Islet of Langerhans (tissue), 1 donor: ENCODE measurements at regions not wholly inside any gene's neighbourhood (a gene's known extent, or its start where the extent isn't known, plus 50 kb on each side); places are given as distances from the start of the nearest gene placed in this dataset.

Source experiments
- FAIRE-seq: peaks from one replicate; lab custom pipeline; 2011; peaks lifted over from hg19 to GRCh38; lab: Jason Lieb, UNC

DNA sequence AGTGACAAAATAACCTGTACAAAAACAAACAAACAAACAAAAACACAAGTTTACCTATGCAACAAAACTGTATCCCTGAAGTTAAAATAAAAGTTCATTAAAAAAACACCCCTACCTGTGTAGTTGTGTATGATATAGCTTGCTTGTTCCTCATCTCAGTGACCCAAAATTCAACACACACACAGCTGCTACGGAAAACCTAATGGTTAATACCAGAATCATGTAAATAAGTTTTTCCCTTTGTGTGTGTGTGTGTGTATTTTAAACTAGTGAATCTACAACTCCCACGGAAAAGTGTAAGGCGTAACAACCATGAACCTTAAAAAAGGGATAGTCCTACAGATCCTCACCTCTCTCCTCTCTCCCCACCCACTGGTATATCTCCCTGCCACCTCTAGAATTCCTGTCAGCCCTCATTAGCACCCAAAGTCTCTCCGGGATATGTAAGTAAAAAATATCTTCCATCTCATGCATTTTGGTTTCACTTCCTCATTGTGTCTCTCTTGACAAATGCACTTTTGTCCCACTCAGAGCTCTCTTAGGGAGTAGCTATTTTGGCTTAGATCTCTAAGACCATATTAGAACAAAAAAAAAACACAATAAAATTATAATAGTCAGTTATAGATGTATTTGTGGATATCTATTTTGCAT is 2236.5 kb downstream of the PCDH9 start:
- FAIRE-seq = no peak

DNA sequence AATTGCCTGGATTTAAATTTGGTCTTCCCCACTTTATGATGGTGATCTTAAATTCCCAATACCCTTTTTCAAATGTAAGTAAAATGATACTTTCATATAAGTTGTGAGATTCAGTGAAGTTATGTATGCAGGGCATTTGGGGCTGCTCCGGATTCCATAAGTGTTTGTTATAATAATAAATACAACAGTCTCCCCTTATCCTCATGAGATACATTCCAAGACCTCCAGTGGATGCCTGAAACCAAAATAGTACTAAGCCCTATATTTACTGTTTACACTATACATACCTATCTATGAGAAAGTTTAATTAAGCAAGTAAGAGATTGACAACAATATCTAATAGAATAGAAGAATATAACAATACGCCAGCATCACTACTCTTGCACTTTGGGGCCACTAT is 2237.8 kb downstream of the PCDH9 start:
- no peak for FAIRE-seq

GRCh38 chr13:64985075-64985474 is 2245.1 kb downstream of the PCDH9 start:
- FAIRE-seq = no peak

GRCh38 chr13:64962404-64962803 is 2267.7 kb downstream of the PCDH9 start:
- FAIRE-seq = no peak

DNA sequence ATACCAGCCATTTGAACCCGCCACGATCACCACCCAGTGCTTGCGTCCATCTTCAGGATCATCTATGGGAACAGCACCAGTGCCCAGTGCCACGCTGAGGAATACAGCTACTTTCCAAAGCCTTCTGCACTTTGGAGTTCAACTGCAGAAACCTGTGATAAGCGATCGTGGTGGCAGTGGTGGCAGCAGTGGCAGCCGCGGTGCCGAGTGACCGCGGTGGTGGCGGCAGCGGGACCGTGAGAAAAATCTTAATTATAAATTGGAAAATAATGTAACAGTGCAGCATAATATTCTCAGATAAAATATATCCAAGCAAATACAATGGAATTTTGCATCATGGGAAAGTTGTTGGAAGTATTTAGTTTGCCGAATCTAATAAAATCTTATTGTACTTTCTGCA is 2270.9 kb downstream of the PCDH9 start:
- no peak for FAIRE-seq

GRCh38 chr13:64958106-64958505 is 2272.0 kb downstream of the PCDH9 start:
- FAIRE-seq = no peak

DNA sequence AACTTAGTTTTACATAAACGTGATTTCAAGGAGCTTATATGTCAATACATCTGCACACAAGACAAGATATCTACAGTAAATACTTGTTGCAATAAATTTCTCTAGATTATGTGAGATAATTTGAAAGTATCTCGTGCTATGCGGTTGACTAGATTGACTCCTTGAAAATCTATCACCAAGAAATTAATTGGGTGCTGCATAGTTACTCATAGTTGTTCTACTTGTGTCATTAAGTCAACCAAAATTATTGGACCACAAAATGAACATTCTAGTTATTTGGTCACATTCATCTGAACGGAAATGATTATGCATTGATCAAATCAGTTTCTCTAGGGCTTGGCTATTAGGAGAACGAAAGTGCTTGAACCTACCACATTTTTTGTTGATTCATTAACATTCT is 2291.5 kb downstream of the PCDH9 start:
- no peak for FAIRE-seq

GRCh38 chr13:64937302-64937701 is 2292.8 kb downstream of the PCDH9 start:
- no peak for FAIRE-seq

GRCh38 chr13:64936879-64937278 is 2293.3 kb downstream of the PCDH9 start:
- FAIRE-seq = no peak

DNA sequence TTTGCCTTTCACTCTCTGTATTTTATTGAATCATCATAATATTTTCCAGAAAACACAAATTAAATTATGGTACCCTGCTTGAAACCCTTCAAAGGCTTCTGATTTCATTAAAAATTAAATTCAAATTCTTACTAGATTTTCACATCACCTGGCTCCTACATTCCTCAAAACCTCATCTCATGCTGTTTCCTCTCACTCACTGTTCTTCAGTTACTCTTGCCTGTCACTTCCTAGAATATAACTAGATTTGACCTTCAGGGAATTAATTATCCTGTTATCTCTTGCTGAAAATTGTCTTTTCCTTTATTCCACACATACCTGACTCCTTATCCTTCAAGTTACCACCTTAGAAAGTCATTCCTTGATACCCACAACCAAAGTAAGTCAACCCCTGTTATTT is 2294.7 kb downstream of the PCDH9 start:
- no peak for FAIRE-seq

DNA sequence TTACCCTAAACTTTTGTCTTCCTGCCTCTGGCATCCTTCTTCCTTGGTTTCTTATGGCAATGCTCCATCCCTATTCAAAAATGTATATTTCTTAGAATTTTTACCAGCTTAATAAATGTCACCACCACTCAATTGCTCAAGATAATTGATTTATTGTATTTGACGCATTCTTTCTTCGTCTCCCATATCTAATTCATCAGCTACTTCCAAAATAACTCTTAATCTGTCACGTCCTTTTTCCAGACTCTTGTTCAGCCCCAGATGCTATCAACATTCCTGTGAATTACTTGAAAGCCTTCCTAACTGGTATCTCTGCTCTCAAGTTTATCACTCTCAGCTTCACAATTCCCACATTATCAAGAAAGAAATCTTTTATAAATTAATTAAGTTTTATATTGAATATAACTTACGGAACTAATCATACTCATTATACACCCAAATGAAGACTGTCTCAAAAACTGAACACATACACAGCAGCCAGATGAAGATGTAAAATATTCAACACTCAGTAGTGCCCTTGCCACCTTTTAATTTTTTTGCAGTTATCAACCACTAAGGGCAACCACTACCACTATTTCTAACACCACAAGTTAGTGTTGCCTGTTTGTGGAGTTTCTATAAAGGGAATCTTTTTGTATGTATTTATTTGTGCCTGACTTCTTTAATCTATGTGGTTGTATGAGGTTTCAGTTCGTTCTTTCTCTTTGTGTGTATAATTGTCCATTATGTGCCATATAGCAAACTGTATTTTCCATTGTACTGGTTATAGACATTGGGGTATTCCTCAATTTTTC is 2295.4 kb downstream of the PCDH9 start:
- no peak for FAIRE-seq

DNA sequence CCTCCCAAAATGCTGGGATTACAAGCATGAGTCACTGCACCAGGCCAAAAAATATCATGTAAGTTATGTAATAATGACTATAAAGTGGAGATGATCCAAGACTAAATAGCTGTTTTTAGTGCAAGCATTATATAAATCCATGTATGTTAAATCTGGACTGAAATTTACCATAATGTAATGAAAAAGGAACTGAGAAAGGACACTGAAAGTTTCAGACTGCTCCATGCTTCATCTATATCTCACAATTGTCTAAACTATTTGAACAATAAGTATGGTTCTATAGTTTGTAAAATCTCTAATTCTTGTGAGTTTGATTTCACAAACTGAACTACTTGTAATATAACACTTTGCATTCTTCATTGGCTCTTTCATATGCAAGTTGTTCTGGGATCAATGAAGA is 2299.5 kb downstream of the PCDH9 start:
- no peak for FAIRE-seq

- no peak for FAIRE-seq
These were observed 2301.2 kb downstream of the PCDH9 start for GRCh38 chr13:64928696-64929499.

DNA sequence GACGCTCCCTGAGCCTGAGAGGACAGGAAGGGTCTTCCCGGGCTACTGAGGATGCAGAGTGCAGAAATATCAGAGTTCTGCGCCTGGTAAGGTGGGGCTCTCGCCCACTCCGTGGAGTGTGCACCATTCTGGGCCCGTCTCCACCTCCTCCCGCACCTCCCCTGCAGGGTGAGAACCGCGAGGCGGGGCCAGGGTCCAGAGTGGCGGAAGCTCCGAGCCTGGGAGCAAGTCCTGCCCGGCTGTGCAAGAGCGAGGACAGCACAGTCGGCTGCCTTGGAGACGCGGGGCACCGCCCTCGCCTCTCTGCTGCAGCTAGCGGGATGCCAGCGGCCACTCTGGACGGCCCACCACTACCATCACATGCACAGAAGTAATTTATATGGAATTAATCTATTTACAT is 2304.4 kb downstream of the PCDH9 start:
- FAIRE-seq = no peak

GRCh38 chr13:64925284-64925683 is 2304.9 kb downstream of the PCDH9 start:
- FAIRE-seq = no peak

- FAIRE-seq = no peak
These were observed 2305.7 kb downstream of the PCDH9 start for GRCh38 chr13:64924401-64924800.

GRCh38 chr13:64917566-64917965 is 2312.6 kb downstream of the PCDH9 start:
- no peak for FAIRE-seq

DNA sequence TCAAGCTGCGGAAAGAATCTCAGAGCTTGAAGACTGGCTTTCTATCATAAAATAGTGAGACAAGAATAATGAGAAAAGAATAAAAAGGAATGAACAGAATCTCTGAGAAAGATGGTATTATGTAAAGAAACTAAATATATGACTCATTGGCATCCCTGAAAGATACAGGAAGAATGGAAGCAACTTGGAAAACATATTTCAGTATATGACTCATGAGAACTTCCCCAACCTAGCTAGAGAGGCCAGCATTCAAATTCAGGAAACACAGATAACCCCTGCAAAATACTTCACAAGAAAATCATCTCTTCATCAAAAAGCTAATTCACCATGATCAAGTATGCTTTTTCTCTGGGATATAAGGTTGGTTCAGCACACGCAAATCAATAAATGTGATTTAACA is 2318.0 kb downstream of the PCDH9 start:
- no peak for FAIRE-seq

DNA sequence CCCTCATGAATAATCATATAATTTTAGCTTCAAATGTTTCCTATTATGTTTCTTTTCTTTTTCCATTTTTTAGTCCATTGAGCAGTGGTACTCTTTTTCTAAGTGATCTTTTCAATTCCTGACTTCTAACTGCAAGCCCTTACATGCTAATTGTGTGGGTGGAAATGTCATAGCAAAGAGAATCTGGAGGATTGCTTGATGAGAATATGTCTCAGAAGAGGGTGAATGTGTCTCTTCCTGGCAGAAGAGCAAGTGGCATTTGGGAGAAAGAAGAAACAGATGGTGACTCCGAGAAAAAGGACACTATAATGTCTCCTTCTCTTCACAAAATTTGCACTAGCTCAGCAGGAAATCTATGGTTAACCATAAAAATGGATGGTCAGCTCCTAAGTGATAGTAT is 2320.0 kb downstream of the PCDH9 start:
- no peak for FAIRE-seq

DNA sequence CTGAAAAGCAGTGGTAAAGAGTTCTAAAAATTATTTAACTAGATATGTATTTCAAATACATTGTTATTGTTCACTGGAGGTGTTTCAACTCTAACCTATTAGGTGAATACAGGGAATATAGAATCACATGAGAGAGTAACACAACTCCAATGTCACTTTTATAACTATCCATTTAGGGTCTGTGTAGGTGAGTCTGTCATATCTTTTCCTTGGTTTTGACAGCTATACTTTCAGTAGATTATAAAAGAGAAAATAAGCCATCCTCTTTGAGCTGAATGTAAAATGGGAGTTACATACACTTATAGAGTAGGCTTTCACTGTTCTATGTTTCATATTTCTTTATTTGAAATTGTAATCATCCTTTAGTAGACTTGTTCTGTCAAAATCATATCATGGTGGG is 2321.0 kb downstream of the PCDH9 start:
- FAIRE-seq = no peak

DNA sequence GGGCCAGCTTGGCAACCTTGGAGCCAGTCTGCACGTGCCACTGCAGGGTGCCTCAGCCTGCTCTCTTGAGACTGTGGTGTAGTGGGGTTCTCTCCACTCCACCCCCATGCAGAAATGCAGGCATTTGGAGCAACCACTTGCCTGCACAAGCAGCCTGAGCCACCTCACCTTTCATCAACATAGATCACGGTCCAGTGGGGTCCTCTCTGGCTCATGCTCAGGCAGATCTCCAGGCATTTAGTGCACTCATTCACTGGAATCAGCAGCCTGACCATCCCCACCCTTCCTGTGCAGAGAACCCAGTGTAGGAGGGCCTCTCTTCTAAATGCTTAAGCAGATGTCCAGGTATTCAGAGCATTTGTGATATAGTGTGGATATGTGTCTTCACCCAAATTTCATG is 2330.1 kb downstream of the PCDH9 start:
- no peak for FAIRE-seq

DNA sequence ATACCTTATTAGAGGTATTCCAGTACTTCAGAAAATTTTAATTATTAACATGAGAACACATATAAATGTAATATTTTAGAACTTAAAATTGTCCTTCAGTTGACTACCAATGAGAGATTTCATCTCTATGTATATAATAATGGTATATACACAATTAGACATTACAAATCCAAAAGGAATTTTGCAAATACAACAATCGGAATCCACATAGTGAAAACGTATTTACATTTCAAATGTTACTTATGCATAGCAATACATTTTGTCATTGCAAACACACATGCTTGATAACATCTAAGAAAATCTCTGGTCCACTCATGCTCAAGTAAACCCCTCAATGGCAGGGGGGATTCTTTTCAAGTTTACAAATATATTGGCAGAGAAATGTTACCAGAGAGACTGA is 2345.2 kb downstream of the PCDH9 start:
- no peak for FAIRE-seq

- no peak for FAIRE-seq
These were observed 2353.0 kb downstream of the PCDH9 start for GRCh38 chr13:64877176-64877575.
